CD14-positive monocyte (primary cell): ENCODE measurements at regions not wholly inside any gene's neighbourhood (a gene's known extent, or its start where the extent isn't known, plus 50 kb on each side); places are given as distances from the start of the nearest gene placed in this dataset.

Source experiments
- DNase-seq, 3 donors: peaks; one replicate each; pipeline ENCODE4 v3.0.0-alpha.2; 2011 to 2022
- H2AFZ ChIP-seq: 2 replicates; pipeline ENCODE4 v1.6.0; 2012; ENCODE audit warnings: mild to moderate bottlenecking, low read depth, low read length, inconsistent platforms; ENCODE audit not compliant: insufficient read depth, poor library complexity, severe bottlenecking
- H3K27ac ChIP-seq, 2 donors: 1 replicate in 1 of 2; 2 replicates in 1 of 2; pipeline ENCODE4 v1.5.1; 2012 to 2013; ENCODE audit warnings: low read length in 2 of 2, control low read depth in 1 of 2, inconsistent platforms in 1 of 2, low read depth in 1 of 2, mild to moderate bottlenecking in 1 of 2
- H3K27me3 ChIP-seq, 2 donors: one replicate each; pipeline versions ENCODE4 v1.6.0 to v1.6.1; 2011 to 2013; ENCODE audit warnings: low read length in 2 of 2; ENCODE audit not compliant: control insufficient read depth in 2 of 2, insufficient read depth in 2 of 2
- H3K36me3 ChIP-seq, 2 donors: replicated peaks in 1 of 2; 1 replicate in 1 of 2; 2 replicates in 1 of 2; pipeline versions ENCODE4 v1.5.1 to v1.6.1; 2012 to 2013; ENCODE audit warnings: low read length in 2 of 2, control low read depth in 1 of 2, inconsistent platforms in 1 of 2, mild to moderate bottlenecking in 1 of 2; ENCODE audit not compliant: insufficient read depth in 2 of 2, control insufficient read depth in 1 of 2
- H3K4me1 ChIP-seq, 2 donors: 1 replicate in 1 of 2; 2 replicates in 1 of 2; pipeline versions ENCODE4 v1.5.1 to v1.6.1; 2012 to 2013; ENCODE audit warnings: low read length in 2 of 2, control low read depth in 1 of 2, inconsistent platforms in 1 of 2, mild to moderate bottlenecking in 1 of 2, moderate library complexity in 1 of 2; ENCODE audit not compliant: insufficient read depth in 2 of 2, control insufficient read depth in 1 of 2
- H3K4me2 ChIP-seq: replicated peaks from 2 replicates; pipeline ENCODE3; 2012; ENCODE audit warnings: low read length, moderate library complexity, mild to moderate bottlenecking; ENCODE audit not compliant: poor library complexity, severe bottlenecking; ENCODE audit errors: extremely low read depth
- H3K4me3 ChIP-seq, 3 experiments: fragments of 200-600 bp in 1 of 3; sonication (generic) in 1 of 3; replicated peaks in 1 of 3; 1 replicate in 2 of 3; 2 replicates in 1 of 3; pipeline ENCODE4 v1.5.1; 2011 to 2013; ENCODE audit warnings: low read length in 3 of 3, mild to moderate bottlenecking in 3 of 3, control low read depth in 2 of 3, low read depth in 2 of 3, inconsistent platforms in 1 of 3, moderate library complexity in 1 of 3
- H3K79me2 ChIP-seq: 2 replicates; pipeline ENCODE4 v1.6.0; 2012; ENCODE audit warnings: mild to moderate bottlenecking, control low read depth, inconsistent platforms, low read length, moderate library complexity; ENCODE audit not compliant: insufficient read depth
- H3K9ac ChIP-seq: 2 replicates; pipeline ENCODE4 v1.6.0; 2017; ENCODE audit warnings: low read length, mild to moderate bottlenecking; ENCODE audit not compliant: insufficient read depth, poor library complexity, severe bottlenecking
- H3K9me3 ChIP-seq, 2 donors: replicated peaks in 1 of 2; 1 replicate in 1 of 2; 2 replicates in 1 of 2; pipeline versions ENCODE4 v1.5.1 to v1.6.1; 2012 to 2013; ENCODE audit warnings: low read length in 2 of 2, control low read depth in 1 of 2; ENCODE audit not compliant: control insufficient read depth in 1 of 2, insufficient read depth in 1 of 2
- H4K20me1 ChIP-seq: 2 replicates; pipeline ENCODE4 v1.6.0; 2012; ENCODE audit warnings: mild to moderate bottlenecking, low read length, control low read depth, moderate library complexity; ENCODE audit not compliant: insufficient read depth
- H3K27ac Mint-ChIP-seq, 7 donors: one replicate each; pipeline ENCODE4 v1.8.0; 2020; ENCODE audit warnings: mild to moderate bottlenecking in 7 of 7, mixed read lengths in 7 of 7, moderate library complexity in 6 of 7, inconsistent platforms in 2 of 7
- H3K27me3 Mint-ChIP-seq, 3 donors: one replicate each; pipeline ENCODE4 v1.8.0; 2021 to 2022; ENCODE audit warnings: low read depth in 3 of 3, mild to moderate bottlenecking in 3 of 3, mixed read lengths in 3 of 3, moderate library complexity in 3 of 3, inconsistent platforms in 1 of 3
- H3K36me3 Mint-ChIP-seq, 2 donors: one replicate each; pipeline ENCODE4 v1.8.0; 2020; ENCODE audit warnings: mixed read lengths in 2 of 2, inconsistent platforms in 1 of 2, mild to moderate bottlenecking in 1 of 2
- H3K4me1 Mint-ChIP-seq: one replicate; pipeline ENCODE4 v1.8.0; 2020; ENCODE audit warnings: mild to moderate bottlenecking, mixed read lengths
- H3K4me3 Mint-ChIP-seq, 2 donors: one replicate each; pipeline ENCODE4 v1.8.0; 2020; ENCODE audit warnings: mild to moderate bottlenecking in 2 of 2, mixed read lengths in 2 of 2, moderate library complexity in 1 of 2
- H3K9me3 Mint-ChIP-seq, 7 donors: one replicate each; pipeline ENCODE4 v1.8.0; 2020 to 2022; ENCODE audit warnings: mixed read lengths in 7 of 7, mild to moderate bottlenecking in 6 of 7, moderate library complexity in 6 of 7, inconsistent platforms in 2 of 7
- WGBS: methylation state at CpG from one replicate; pipeline ENCODE4 v1.1.5; 2013; ENCODE audit warnings: missing lambda C conversion rate; ENCODE audit not compliant: insufficient coverage; 5-methylcytosine and 5-hydroxymethylcytosine counted together
- intact Hi-C, 2 donors: fragments of 100-400 bp; cut with micrococcal nuclease; formaldehyde crosslinking; loops; one replicate each; pipeline versions ENCODE4 v1.15.0 to v1.15.1; 2023
- TF ChIP-seq, protein P1 (sequence below): fragments of 200-600 bp; IDR thresholded peaks from one replicate; pipeline ENCODE4 v1.8.0; 2022; ENCODE audit warnings: antibody characterized with exemption, mild to moderate bottlenecking

DNA sequence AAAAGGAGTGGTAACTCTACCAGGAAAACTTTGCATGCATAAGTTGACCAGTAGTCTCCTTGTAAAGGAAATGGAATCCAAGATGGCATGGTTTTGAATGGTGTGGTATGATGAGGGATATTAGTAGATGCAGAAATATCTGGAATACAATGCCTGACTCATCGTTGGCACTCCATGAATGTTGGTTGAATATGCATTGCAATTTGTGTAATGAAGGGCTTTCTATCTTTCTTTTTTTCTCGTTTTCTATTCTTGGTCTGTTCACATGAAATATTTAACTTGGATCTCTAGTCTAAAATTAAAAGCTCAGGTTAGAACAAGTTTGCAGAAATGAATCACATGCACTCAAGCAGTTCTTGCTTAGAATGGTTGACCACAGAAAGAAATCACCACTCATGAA, 195.3 kb upstream of the ADRA1D start:
- H3K27ac ChIP-seq: no peak overlapping the region
- no peak for DNase-seq
- TF ChIP-seq, protein P1, sequence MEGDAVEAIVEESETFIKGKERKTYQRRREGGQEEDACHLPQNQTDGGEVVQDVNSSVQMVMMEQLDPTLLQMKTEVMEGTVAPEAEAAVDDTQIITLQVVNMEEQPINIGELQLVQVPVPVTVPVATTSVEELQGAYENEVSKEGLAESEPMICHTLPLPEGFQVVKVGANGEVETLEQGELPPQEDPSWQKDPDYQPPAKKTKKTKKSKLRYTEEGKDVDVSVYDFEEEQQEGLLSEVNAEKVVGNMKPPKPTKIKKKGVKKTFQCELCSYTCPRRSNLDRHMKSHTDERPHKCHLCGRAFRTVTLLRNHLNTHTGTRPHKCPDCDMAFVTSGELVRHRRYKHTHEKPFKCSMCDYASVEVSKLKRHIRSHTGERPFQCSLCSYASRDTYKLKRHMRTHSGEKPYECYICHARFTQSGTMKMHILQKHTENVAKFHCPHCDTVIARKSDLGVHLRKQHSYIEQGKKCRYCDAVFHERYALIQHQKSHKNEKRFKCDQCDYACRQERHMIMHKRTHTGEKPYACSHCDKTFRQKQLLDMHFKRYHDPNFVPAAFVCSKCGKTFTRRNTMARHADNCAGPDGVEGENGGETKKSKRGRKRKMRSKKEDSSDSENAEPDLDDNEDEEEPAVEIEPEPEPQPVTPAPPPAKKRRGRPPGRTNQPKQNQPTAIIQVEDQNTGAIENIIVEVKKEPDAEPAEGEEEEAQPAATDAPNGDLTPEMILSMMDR: no peak
- intact Hi-C loops: no loop called here
- WGBS: no CpG with 5 or more reads among the region's 2 CpGs
- H3K4me1 ChIP-seq: no peaks in the 10 kb centered on the region
- no peak overlapping the region for H3K4me2 ChIP-seq
- Mint-ChIP-seq H3K27ac (no peak overlapping the region), H3K9me3 (peaks cover 0 to 8% (median 5%) of the 10 kb centered on the region in 7 donors), H3K36me3 (no peaks in the 10 kb centered on the region), H3K27me3 (peaks cover 0 to 4% (median 0%) of the 10 kb centered on the region in 3 donors), H3K4me1 (no peaks in the 10 kb centered on the region), H3K4me3 (no peak overlapping the region)
- H3K79me2 ChIP-seq: no peaks in the 10 kb centered on the region
- H3K36me3 ChIP-seq: no peaks in the 10 kb centered on the region
- no peaks in the 10 kb centered on the region for H3K27me3 ChIP-seq
- H3K4me3 ChIP-seq: no peak overlapping the region
- H2AFZ ChIP-seq: no peak overlapping the region
- H3K9ac ChIP-seq: no peak overlapping the region
- H4K20me1 ChIP-seq: no peaks in the 10 kb centered on the region
- no peaks in the 10 kb centered on the region for H3K9me3 ChIP-seq

DNA sequence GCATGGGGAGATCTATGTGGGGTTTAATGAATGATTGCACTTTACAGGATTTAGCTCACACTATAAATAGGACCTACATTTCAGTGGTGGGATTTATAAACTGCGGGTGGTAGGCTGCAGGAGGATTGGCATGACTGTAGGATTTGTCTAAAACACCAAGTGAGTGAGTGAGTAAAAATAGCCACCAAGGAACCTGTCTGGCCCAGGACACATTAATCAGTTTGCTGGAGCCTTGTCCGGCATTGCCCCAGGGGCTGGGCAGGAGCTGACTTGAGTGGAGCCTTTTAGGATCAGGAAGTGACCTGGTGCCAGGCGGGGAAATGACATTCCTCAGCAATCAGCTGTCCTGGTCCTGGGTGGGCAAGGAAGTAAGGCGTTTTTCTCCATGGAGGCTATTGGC, 193.9 kb upstream of the ADRA1D start:
- Mint-ChIP-seq H3K4me1 (no peaks in the 10 kb centered on the region), H3K27ac (no peak overlapping the region)

More for the DNA sequence above, 193.9 kb upstream of the ADRA1D start:
- Histone ChIP-seq H2AFZ (no peak overlapping the region), H3K27me3 (no peaks in the 10 kb centered on the region), H4K20me1 (no peaks in the 10 kb centered on the region), H3K4me2 (no peak overlapping the region), H3K9me3 (no peaks in the 10 kb centered on the region), H3K4me3 (no peak overlapping the region), H3K27ac (no peak overlapping the region), H3K9ac (no peak overlapping the region), H3K36me3 (no peaks in the 10 kb centered on the region), H3K79me2 (no peaks in the 10 kb centered on the region), H3K4me1 (no peaks in the 10 kb centered on the region)
- Mint-ChIP-seq H3K4me3 (no peak overlapping the region), H3K36me3 (no peaks in the 10 kb centered on the region), H3K9me3 (peaks cover 0 to 8% (median 5%) of the 10 kb centered on the region in 7 donors), H3K27me3 (peaks cover 0 to 4% (median 0%) of the 10 kb centered on the region in 3 donors)
- intact Hi-C loops: no loop called here
- 100% methylated on average over 2 of the region's 4 CpGs for WGBS
- TF ChIP-seq, protein P1: no peak
- no peak for DNase-seq
